H1 (cell line): ENCODE measurements at regions not wholly inside any gene's neighbourhood (a gene's known extent, or its start where the extent isn't known, plus 50 kb on each side); places are given as distances from the start of the nearest gene placed in this dataset.

ENCODE experiments used
- CTCF ChIA-PET: fragments of 300-600 bp; sonication (Branson Sonifier 250); formaldehyde crosslinking; loops from one replicate; lab custom pipeline; 2021; ENCODE audit not compliant: partially characterized antibody; lab: Charles Lee
- POLR2A ChIA-PET: fragments of 300-600 bp; sonication (Branson Sonifier 250); formaldehyde crosslinking; loops from one replicate; lab custom pipeline; 2021; ENCODE audit warnings: inconsistent platforms; ENCODE audit not compliant: partially characterized antibody; lab: Charles Lee
- DNase-seq, 2 experiments: peaks; one replicate each; pipeline versions ENCODE4 v3.0.0 to v3.0.0-alpha.2; 2010 to 2022; ENCODE audit warnings: low spot score in 2 of 2, low read depth in 1 of 2, mixed read lengths in 1 of 2
- FAIRE-seq: peaks from 2 replicates; lab custom pipeline; 2011; peaks lifted over from hg19 to GRCh38; lab: Jason Lieb, UNC
- H2AFZ ChIP-seq: 2 replicates; pipeline ENCODE4 v1.8.1; 2012; ENCODE audit warnings: low read length, inconsistent platforms
- H2AK5ac ChIP-seq: 2 replicates; pipeline ENCODE4 v1.6.1; 2013; ENCODE audit warnings: low read depth, low read length
- H2BK120ac ChIP-seq: replicated peaks from 2 replicates; pipeline ENCODE3; 2013; ENCODE audit warnings: low read depth, low read length, inconsistent platforms
- H2BK12ac ChIP-seq: 2 replicates; pipeline ENCODE4 v1.6.1; 2013; ENCODE audit warnings: low read depth, low read length
- H2BK15ac ChIP-seq: 2 replicates; pipeline ENCODE4 v1.6.1; 2013; ENCODE audit warnings: low read length
- H2BK20ac ChIP-seq: 2 replicates; pipeline ENCODE4 v1.6.1; 2013; ENCODE audit warnings: low read length
- H2BK5ac ChIP-seq: 2 replicates; pipeline ENCODE4 v1.6.1; 2013; ENCODE audit warnings: low read depth, low read length
- H3K14ac ChIP-seq: 2 replicates; pipeline ENCODE4 v1.6.1; 2013; ENCODE audit warnings: inconsistent platforms; ENCODE audit not compliant: insufficient read length
- H3K18ac ChIP-seq: 2 replicates; pipeline ENCODE4 v1.6.1; 2013; ENCODE audit warnings: low read length; ENCODE audit errors: extremely low read depth
- H3K23ac ChIP-seq: 2 replicates; pipeline ENCODE4 v1.6.1; 2013; ENCODE audit warnings: inconsistent platforms; ENCODE audit not compliant: insufficient read length
- H3K23me2 ChIP-seq: 2 replicates; pipeline ENCODE4 v1.6.1; 2013; ENCODE audit warnings: low read depth, low read length
- H3K27ac ChIP-seq: 2 replicates; pipeline ENCODE4 v1.6.1; 2011; ENCODE audit warnings: low read depth, low read length, inconsistent platforms
- H3K27me3 ChIP-seq, 4 experiments: replicated peaks in 1 of 4; 1 replicate in 1 of 4; 2 replicates in 3 of 4; pipeline versions ENCODE4 v1.6.1 to v1.8.1; 2011 to 2013; ENCODE audit warnings: low read length in 3 of 4, mild to moderate bottlenecking in 3 of 4, inconsistent platforms in 2 of 4, mixed read lengths in 2 of 4, moderate library complexity in 1 of 4; ENCODE audit not compliant: control insufficient read depth in 3 of 4, insufficient read depth in 3 of 4; ENCODE audit errors: extremely low read depth in 1 of 4
- H3K36me3 ChIP-seq, 4 experiments: 2 replicates each; pipeline versions ENCODE4 v1.6.1 to v1.8.1; 2011 to 2013; ENCODE audit warnings: mild to moderate bottlenecking in 4 of 4, low read length in 3 of 4, moderate library complexity in 2 of 4, control low read depth in 1 of 4, inconsistent platforms in 1 of 4; ENCODE audit not compliant: insufficient read depth in 4 of 4, control insufficient read depth in 2 of 4
- H3K4ac ChIP-seq: replicated peaks from 2 replicates; pipeline ENCODE3; 2013; ENCODE audit warnings: low read length, low read depth, mixed read lengths, inconsistent platforms; ENCODE audit not compliant: insufficient read length
- H3K4me1 ChIP-seq, 4 experiments: replicated peaks in 1 of 4; 1 replicate in 1 of 4; 2 replicates in 3 of 4; pipeline versions ENCODE4 v1.6.1 to v1.8.1; 2011 to 2013; ENCODE audit warnings: low read length in 3 of 4, inconsistent platforms in 2 of 4, mixed read lengths in 1 of 4; ENCODE audit not compliant: insufficient read depth in 4 of 4, control insufficient read depth in 3 of 4
- H3K4me2 ChIP-seq, 2 experiments: 2 replicates each; pipeline versions ENCODE4 v1.6.1 to v1.8.1; 2011 to 2013; ENCODE audit warnings: low read depth in 2 of 2, low read length in 2 of 2, control low read depth in 1 of 2, inconsistent platforms in 1 of 2, mild to moderate bottlenecking in 1 of 2; ENCODE audit not compliant: insufficient read depth in 1 of 2
- H3K4me3 ChIP-seq, 4 experiments: fragments of 200-600, 300-600 bp in 1 of 4; sonication (generic), shearing (Covaris generic), sonication (Bioruptor Twin) in 1 of 4; 2 replicates each; pipeline versions ENCODE4 v1.5.1 to v1.8.1; 2011 to 2016; ENCODE audit warnings: low read length in 4 of 4, low read depth in 3 of 4, control low read depth in 2 of 4, inconsistent platforms in 2 of 4, mild to moderate bottlenecking in 2 of 4, mixed read lengths in 1 of 4, moderate library complexity in 1 of 4; ENCODE audit not compliant: insufficient read depth in 2 of 4; ENCODE audit errors: extremely low read depth in 1 of 4
- H3K56ac ChIP-seq: replicated peaks from 2 replicates; pipeline ENCODE3; 2013; ENCODE audit warnings: low read depth, mild to moderate bottlenecking, mixed read lengths, low read length, inconsistent platforms; ENCODE audit not compliant: insufficient read length
- H3K79me1 ChIP-seq: 2 replicates; pipeline ENCODE4 v1.6.1; 2013; ENCODE audit warnings: low read depth, low read length, control low read depth
- H3K79me2 ChIP-seq, 2 experiments: 2 replicates each; pipeline versions ENCODE4 v1.6.1 to v1.8.1; 2012 to 2013; ENCODE audit warnings: low read length in 2 of 2, mild to moderate bottlenecking in 2 of 2, inconsistent platforms in 1 of 2; ENCODE audit not compliant: insufficient read depth in 2 of 2, control insufficient read depth in 1 of 2
- H3K9ac ChIP-seq, 4 experiments: replicated peaks in 1 of 4; 1 replicate in 1 of 4; 2 replicates in 3 of 4; pipeline versions ENCODE4 v1.6.1 to v1.8.1; 2011 to 2013; ENCODE audit warnings: low read depth in 3 of 4, low read length in 3 of 4, control low read depth in 2 of 4, mild to moderate bottlenecking in 2 of 4, moderate library complexity in 2 of 4, inconsistent platforms in 1 of 4; ENCODE audit errors: extremely low read depth in 1 of 4
- H3K9me3 ChIP-seq, 2 experiments: 2 replicates each; pipeline versions ENCODE4 v1.6.1 to v1.8.1; 2012 to 2013; ENCODE audit warnings: mild to moderate bottlenecking in 2 of 2, moderate library complexity in 2 of 2, control low read depth in 1 of 2, inconsistent platforms in 1 of 2, low read depth in 1 of 2, low read length in 1 of 2, mixed read lengths in 1 of 2; ENCODE audit not compliant: insufficient read depth in 2 of 2
- H4K20me1 ChIP-seq, 2 experiments: replicated peaks in 1 of 2; 2 replicates each; pipeline versions ENCODE3 to v1.8.1; 2011 to 2013; ENCODE audit warnings: inconsistent platforms in 2 of 2, low read length in 2 of 2, mild to moderate bottlenecking in 1 of 2; ENCODE audit not compliant: insufficient read depth in 2 of 2, control insufficient read depth in 1 of 2
- H4K5ac ChIP-seq: 2 replicates; pipeline ENCODE4 v1.6.1; 2013; ENCODE audit warnings: low read length, low read depth, mixed read lengths, inconsistent platforms; ENCODE audit not compliant: insufficient read length
- H4K8ac ChIP-seq: 2 replicates; pipeline ENCODE4 v1.8.0; 2013; ENCODE audit warnings: mild to moderate bottlenecking, moderate library complexity, low read length, inconsistent platforms; ENCODE audit not compliant: insufficient read depth; ENCODE audit errors: extremely low read depth
- H4K91ac ChIP-seq: replicated peaks from 2 replicates; pipeline ENCODE3; 2013; ENCODE audit warnings: low read length, mixed read lengths, inconsistent platforms; ENCODE audit not compliant: insufficient read length
- CBX8 ChIP-seq: fragments of 300-800, 300-1000 bp; sonication (generic); IDR thresholded peaks from 2 replicates; pipeline ENCODE4 v1.7.1; 2016; ENCODE audit warnings: low read depth, low read length, borderline replicate concordance
- JUN ChIP-seq: IDR thresholded peaks from 2 replicates; pipeline ENCODE4 v1.6.1; 2011; ENCODE audit warnings: low read depth, mild to moderate bottlenecking, improper control_type of control experiment, low read length
- WGBS, 2 experiments: shearing (Covaris generic) in 1 of 2; methylation state at CpG; one replicate each; pipeline versions ENCODE4 v1.1.6 to v1.1.7; 2013 to 2015; ENCODE audit warnings: low lambda C conversion rate in 2 of 2, mixed read lengths in 2 of 2, inconsistent platforms in 1 of 2, low coverage in 1 of 2, missing lambda C conversion rate in 1 of 2; ENCODE audit not compliant: insufficient replicate concordance in 2 of 2, insufficient coverage in 1 of 2, insufficient read length in 1 of 2; ENCODE audit errors: extremely low coverage in 1 of 2, missing lambda C conversion rate in 1 of 2; 5-methylcytosine and 5-hydroxymethylcytosine counted together

DNA sequence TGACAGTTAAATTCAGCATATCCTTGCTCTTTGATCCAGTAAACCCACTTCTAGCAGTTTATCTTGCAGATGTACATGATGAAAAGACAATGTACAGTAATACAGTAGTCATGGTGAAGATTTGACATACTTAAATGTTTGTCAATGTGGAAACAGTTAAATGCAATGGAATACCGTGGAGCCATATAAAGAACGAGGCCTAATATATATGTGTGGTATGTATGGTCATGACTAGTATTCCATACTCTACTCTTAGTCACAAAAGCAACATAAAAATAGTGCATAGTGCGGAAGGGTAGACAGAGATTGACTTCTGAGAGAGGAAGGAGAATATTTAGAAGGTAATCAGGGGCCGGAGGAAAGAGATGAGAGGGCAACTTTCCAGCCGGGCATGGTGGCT is 70.7 kb upstream of the ARMC2 start:
- no peak overlapping the region for H4K91ac ChIP-seq
- H3K4me1 ChIP-seq: peaks cover 0 to 14% (median 13%) of the 10 kb centered on the region in 4 experiments; a peak in 6 of 7 replicates
- H3K4me3 ChIP-seq: no peak overlapping the region
- no peak overlapping the region for H4K8ac ChIP-seq
- no peak overlapping the region for H2BK5ac ChIP-seq
- DNase-seq (no peak), FAIRE-seq (no peak)
- no peaks in the 10 kb centered on the region for H4K20me1 ChIP-seq
- H2BK120ac ChIP-seq: no peak overlapping the region
- 94% methylated on average over 5 of the region's 5 CpGs; no CpG with 5 or more reads in 1 of the 2 experiments for WGBS, 2 experiments
- ChIA-PET CTCF (interaction anchor here (0.9 kb wide), 1 partner anchor 236 kb away, joined by 4 read pairs; no protein-coding TSS in a partner anchor), POLR2A (interaction anchor here (1.1 kb wide), 1 partner anchor 219 kb away, joined by 3 read pairs; no protein-coding TSS in a partner anchor)
- no peak overlapping the region for H4K5ac ChIP-seq
- no peak overlapping the region for H3K27ac ChIP-seq
- peaks cover 0 to 5% (median 3%) of the 10 kb centered on the region in 4 experiments; a peak in 3 of 7 replicates for H3K27me3 ChIP-seq
- H2AFZ ChIP-seq: no peak overlapping the region
- H3K9ac ChIP-seq: no peak overlapping the region
- no peak overlapping the region for H3K14ac ChIP-seq
- no peak overlapping the region for H2BK20ac ChIP-seq
- H3K4me2 ChIP-seq: no peak overlapping the region
- TF ChIP-seq JUN (no peak), CBX8 (no peak)
- H3K4ac ChIP-seq: no peak overlapping the region
- H3K79me1 ChIP-seq: no peaks in the 10 kb centered on the region
- H2AK5ac ChIP-seq: no peak overlapping the region
- H2BK12ac ChIP-seq: no peak overlapping the region
- no peaks in the 10 kb centered on the region for H3K79me2 ChIP-seq
- H3K56ac ChIP-seq: no peak overlapping the region
- peaks cover 5% of the 10 kb centered on the region for H3K23me2 ChIP-seq
- no peaks in the 10 kb centered on the region for H3K36me3 ChIP-seq
- H2BK15ac ChIP-seq: no peak overlapping the region
- H3K23ac ChIP-seq: no peak overlapping the region
- H3K18ac ChIP-seq: no peak overlapping the region
- H3K9me3 ChIP-seq: no peaks in the 10 kb centered on the region
